Transverse colon (tissue), 4 donors: ENCODE measurements at regions not wholly inside any gene's neighbourhood (a gene's known extent, or its start where the extent isn't known, plus 50 kb on each side); places are given as distances from the start of the nearest gene placed in this dataset.

Experiments used
- DNase-seq: peaks from one replicate; pipeline ENCODE4 v3.0.0-alpha.2; 2019
- H3K27ac ChIP-seq, 4 donors: fragments of 200-600 bp; sonication (generic); 2 replicates each; pipeline ENCODE4 v1.5.1; 2016 to 2018; ENCODE audit warnings: inconsistent platforms in 4 of 4
- H3K27me3 ChIP-seq: fragments of 200-600 bp; sonication (generic); 2 replicates; pipeline ENCODE4 v1.5.1; 2017; ENCODE audit warnings: inconsistent platforms
- H3K36me3 ChIP-seq, 4 donors: fragments of 200-600 bp; sonication (generic); 2 replicates each; pipeline ENCODE4 v1.5.1; 2017 to 2019; ENCODE audit warnings: inconsistent platforms in 4 of 4
- H3K4me1 ChIP-seq, 4 donors: fragments of 200-600 bp; sonication (generic); 2 replicates each; pipeline ENCODE4 v1.5.1; 2017 to 2020; ENCODE audit warnings: inconsistent platforms in 4 of 4
- H3K4me3 ChIP-seq, 4 donors: fragments of 200-600 bp; sonication (generic); 1 replicate in 1 of 4; 2 replicates in 3 of 4; pipeline versions ENCODE4 v1.5.1 to v1.6.1; 2017 to 2019; ENCODE audit warnings: inconsistent platforms in 4 of 4
- H3K9me3 ChIP-seq, 2 donors: fragments of 200-600 bp; sonication (generic); 2 replicates each; pipeline ENCODE4 v1.5.1; 2017 to 2019; ENCODE audit warnings: inconsistent platforms in 2 of 2
- CTCF ChIP-seq, 5 experiments: fragments of 200-600 bp in 3 of 5; fragments of 450-650 bp in 2 of 5; sonication (generic) in 3 of 5; IDR thresholded peaks; 1 replicate in 2 of 5; 2 replicates in 3 of 5; pipeline ENCODE4 v1.5.1; 2016 to 2017; ENCODE audit warnings: antibody characterized with exemption in 5 of 5, inconsistent platforms in 3 of 5, mild to moderate bottlenecking in 2 of 5, moderate library complexity in 1 of 5
- EP300 ChIP-seq: sonication (generic); formaldehyde crosslinking; IDR thresholded peaks from one replicate; pipeline ENCODE4 v1.6.1; 2017; ENCODE audit warnings: antibody characterized with exemption, low read depth
- POLR2A ChIP-seq: fragments of 450-650 bp; IDR thresholded peaks from one replicate; pipeline ENCODE4 v1.6.1; 2016; ENCODE audit warnings: antibody characterized with exemption, mild to moderate bottlenecking, moderate library complexity
- POLR2AphosphoS5 ChIP-seq, 3 donors: sonication (generic); formaldehyde crosslinking; IDR thresholded peaks; one replicate each; pipeline ENCODE4 v1.6.1; 2016; ENCODE audit warnings: antibody characterized with exemption in 3 of 3
- WGBS, 2 donors: methylation state at CpG; one replicate each; pipeline ENCODE4 v1.1.5; 2018; ENCODE audit warnings: low coverage in 1 of 2; 5-methylcytosine and 5-hydroxymethylcytosine counted together
- in situ Hi-C, 4 donors: fragments of 200-750 bp; cut with MboI; loops; one replicate each; pipeline versions ENCODE4 v1.15.0 to v1.15.1; 2017; ENCODE audit warnings: low sequenced_read_pairs in 3 of 4, low pct_ligation_motif_present in 1 of 4, low pct_unique_long_range_greater_than_20kb in 1 of 4
- intact Hi-C: fragments of 100-400 bp; cut with DNase I; formaldehyde crosslinking; loops from one replicate; pipeline ENCODE4 v1.15.1; 2023; ENCODE audit warnings: low total_unique reads

- Histone ChIP-seq H3K27ac (no peak overlapping the region), H3K9me3 (no peaks in the 10 kb centered on the region), H3K27me3 (no peaks in the 10 kb centered on the region), H3K4me1 (peaks cover 0 to 12% (median 2%) of the 10 kb centered on the region in 4 donors), H3K36me3 (no peaks in the 10 kb centered on the region), H3K4me3 (no peak overlapping the region)
- in situ Hi-C loops: no loop called here
- no peak for TF ChIP-seq EP300
- no peak for TF ChIP-seq POLR2AphosphoS5 (IDR thresholded peaks at IDR 0.05)
- no peak for TF ChIP-seq POLR2A
- TF ChIP-seq CTCF (IDR thresholded peaks at IDR 0.05): no peak
- DNase-seq: no peak
- intact Hi-C loops: no loop called here
- WGBS, 2 donors: 90 to 92% methylated on average over 11 to 15 of the region's 15 CpGs
These were observed 117.5 kb downstream of the TENT4A start for GRCh38 chr5:6830643-6831239.

- Histone ChIP-seq H3K36me3 (no peaks in the 10 kb centered on the region), H3K4me3 (no peak overlapping the region), H3K27ac (no peak overlapping the region), H3K4me1 (peaks cover 0 to 12% (median 2%) of the 10 kb centered on the region in 4 donors), H3K9me3 (no peaks in the 10 kb centered on the region), H3K27me3 (no peaks in the 10 kb centered on the region)
- TF ChIP-seq CTCF (IDR thresholded peaks at IDR 0.05) (no peak), POLR2A (no peak), EP300 (no peak), POLR2AphosphoS5 (IDR thresholded peaks at IDR 0.05) (no peak)
- WGBS, 2 donors: 47 to 56% methylated on average over 7 of the region's 7 CpGs
- in situ Hi-C loops: no loop called here
- intact Hi-C loops: no loop called here
- no peak for DNase-seq
These were observed 118.7 kb downstream of the TENT4A start for GRCh38 chr5:6831678-6832671.

- Histone ChIP-seq H3K4me1 (peaks cover 0 to 5% (median 2%) of the 10 kb centered on the region in 4 donors), H3K27ac (no peak overlapping the region), H3K36me3 (no peaks in the 10 kb centered on the region), H3K4me3 (no peak overlapping the region), H3K9me3 (no peaks in the 10 kb centered on the region), H3K27me3 (no peaks in the 10 kb centered on the region)
- 14 to 33% methylated on average over 1 to 2 of the region's 2 CpGs for WGBS, 2 donors
- in situ Hi-C loops (no loop called here), intact Hi-C loops (no loop called here)
- no peak for TF ChIP-seq POLR2AphosphoS5 (IDR thresholded peaks at IDR 0.05)
- no peak for TF ChIP-seq EP300
- TF ChIP-seq CTCF (IDR thresholded peaks at IDR 0.05): no peak
- no peak for TF ChIP-seq POLR2A
- DNase-seq: no peak
These were observed 119.8 kb downstream of the TENT4A start for GRCh38 chr5:6832994-6833393.

- no peak for TF ChIP-seq POLR2A
- TF ChIP-seq EP300: no peak
- TF ChIP-seq POLR2AphosphoS5 (IDR thresholded peaks at IDR 0.05): no peak
- TF ChIP-seq CTCF (IDR thresholded peaks at IDR 0.05): no peak
- Histone ChIP-seq H3K4me1 (peaks cover 0 to 4% (median 2%) of the 10 kb centered on the region in 4 donors), H3K27ac (no peak overlapping the region), H3K36me3 (no peaks in the 10 kb centered on the region), H3K27me3 (no peaks in the 10 kb centered on the region), H3K4me3 (no peak overlapping the region), H3K9me3 (no peaks in the 10 kb centered on the region)
- in situ Hi-C loops (no loop called here), intact Hi-C loops (no loop called here)
- WGBS, 2 donors: 86% methylated on average over 1 of the region's 1 CpG; no CpG with 5 or more reads in 1 of the 2 donors
- DNase-seq: no peak
These were observed 120.2 kb downstream of the TENT4A start for GRCh38 chr5:6833406-6833805.
